Endothelial cell (in vitro differentiated cells): ENCODE measurements at regions not wholly inside any gene's neighbourhood (a gene's known extent, or its start where the extent isn't known, plus 50 kb on each side); places are given as distances from the start of the nearest gene placed in this dataset.

Experiments
- DNase-seq: peaks from one replicate; pipeline ENCODE4 v3.0.0; 2021; ENCODE audit warnings: low spot score
- H3K27ac Mint-ChIP-seq: one replicate; pipeline ENCODE4 v1.8.0; 2021; ENCODE audit warnings: mixed read lengths, inconsistent platforms; ENCODE audit not compliant: unreplicated experiment
- H3K27me3 Mint-ChIP-seq: one replicate; pipeline ENCODE4 v1.8.0; 2021; ENCODE audit warnings: mild to moderate bottlenecking, moderate library complexity, mixed read lengths, inconsistent platforms; ENCODE audit not compliant: unreplicated experiment
- H3K36me3 Mint-ChIP-seq: one replicate; pipeline ENCODE4 v1.8.0; 2021; ENCODE audit warnings: mild to moderate bottlenecking, low read depth, mixed read lengths, inconsistent platforms; ENCODE audit not compliant: unreplicated experiment
- H3K4me1 Mint-ChIP-seq: one replicate; pipeline ENCODE4 v1.8.0; 2021; ENCODE audit warnings: mild to moderate bottlenecking, mixed read lengths, inconsistent platforms; ENCODE audit not compliant: unreplicated experiment
- H3K4me3 Mint-ChIP-seq: one replicate; pipeline ENCODE4 v1.8.0; 2021; ENCODE audit warnings: mild to moderate bottlenecking, mixed read lengths, inconsistent platforms; ENCODE audit not compliant: unreplicated experiment
- H3K9me3 Mint-ChIP-seq: one replicate; pipeline ENCODE4 v1.8.0; 2021; ENCODE audit warnings: mixed read lengths, inconsistent platforms; ENCODE audit not compliant: unreplicated experiment
- CTCF ChIP-seq: fragments of 200-600 bp; sonication (generic); IDR thresholded peaks from one replicate; pipeline ENCODE4 v1.5.0; 2021; ENCODE audit warnings: antibody characterized with exemption; ENCODE audit not compliant: unreplicated experiment

- H3K27me3 Mint-ChIP-seq, result peaks cover 4% of the 10 kb centered on the region
- DNase-seq, result no peak
- H3K27ac Mint-ChIP-seq, result no peak overlapping the region
- no peak overlapping the region for H3K4me3 Mint-ChIP-seq
- peaks cover 6% of the 10 kb centered on the region for H3K36me3 Mint-ChIP-seq
- H3K9me3 Mint-ChIP-seq, result no peaks in the 10 kb centered on the region
- no peaks in the 10 kb centered on the region for H3K4me1 Mint-ChIP-seq
- TF ChIP-seq CTCF, result no peak
These were observed 70.2 kb upstream of the TRPM1 start for GRCh38 chr15:31171731-31172130.

GRCh38 chr15:31172606-31173005, 71.1 kb upstream of the TRPM1 start:
- no peak for TF ChIP-seq CTCF
- Mint-ChIP-seq H3K27ac (no peak overlapping the region), H3K4me1 (peaks cover 5% of the 10 kb centered on the region), H3K4me3 (no peak overlapping the region), H3K9me3 (no peaks in the 10 kb centered on the region), H3K27me3 (peaks cover 4% of the 10 kb centered on the region), H3K36me3 (peaks cover 6% of the 10 kb centered on the region)
- no peak for DNase-seq

- Mint-ChIP-seq H3K27me3 (peaks cover 4% of the 10 kb centered on the region), H3K36me3 (peaks cover 6% of the 10 kb centered on the region), H3K4me3 (no peak overlapping the region), H3K4me1 (peaks cover 16% of the 10 kb centered on the region), H3K27ac (no peak overlapping the region), H3K9me3 (no peaks in the 10 kb centered on the region)
- DNase-seq, result no peak
- TF ChIP-seq CTCF, result no peak
These were observed 72.4 kb upstream of the TRPM1 start for GRCh38 chr15:31173790-31174450.

GRCh38 chr15:31175484-31175883, 74.0 kb upstream of the TRPM1 start:
- H3K4me1 Mint-ChIP-seq, result peaks cover 26% of the 10 kb centered on the region
- no peak overlapping the region for H3K27ac Mint-ChIP-seq
- H3K27me3 Mint-ChIP-seq, result peaks cover 2% of the 10 kb centered on the region
- TF ChIP-seq CTCF, result no peak
- no peak for DNase-seq
- no peaks in the 10 kb centered on the region for H3K9me3 Mint-ChIP-seq
- H3K36me3 Mint-ChIP-seq, result peaks cover 6% of the 10 kb centered on the region
- no peak overlapping the region for H3K4me3 Mint-ChIP-seq

GRCh38 chr15:31177951-31178350, 76.4 kb upstream of the TRPM1 start:
- DNase-seq, result peak; percentile 28
- peaks cover 6% of the 10 kb centered on the region for H3K36me3 Mint-ChIP-seq
- peaks cover 1% of the 10 kb centered on the region for H3K27me3 Mint-ChIP-seq
- H3K9me3 Mint-ChIP-seq, result no peaks in the 10 kb centered on the region
- peaks cover 26% of the 10 kb centered on the region for H3K4me1 Mint-ChIP-seq
- peak overlapping the region; percentile 38 for H3K27ac Mint-ChIP-seq
- no peak for TF ChIP-seq CTCF
- H3K4me3 Mint-ChIP-seq, result no peak overlapping the region
